ENCODE measurements at regions not wholly inside any gene's neighbourhood (a gene's known extent, or its start where the extent isn't known, plus 50 kb on each side); places are given as distances from the start of the nearest gene placed in this dataset.
"Not testable (repeated sequence)": the region's sequence is repeated elsewhere in the genome, so short reads cannot be mapped to it uniquely, and the experiment has no call there.

GRCh38 chr2:95686056-95686825 lies 94.4 kb downstream of the TRIM43 start:
- not testable (repeated sequence) for DNase-seq

GRCh38 chr2:95687852-95688251 lies 96.1 kb downstream of the TRIM43 start:
- DNase-seq, result not testable (repeated sequence)

GRCh38 chr2:95691210-95691609 lies 99.4 kb downstream of the TRIM43 start:
- DNase-seq, result not testable (repeated sequence)

- DNase-seq, result not testable (repeated sequence)
Observed at GRCh38 chr2:95693071-95693846, 101.5 kb downstream of the TRIM43 start.

- DNase-seq, result no peak
Observed at GRCh38 chr2:95695613-95696012, 103.8 kb downstream of the TRIM43 start.

- DNase-seq, result no peak
Observed at GRCh38 chr2:95698146-95698545, 106.3 kb downstream of the TRIM43 start.

GRCh38 chr2:95699201-95700184 lies 107.7 kb downstream of the TRIM43 start:
- DNase-seq, result not testable (repeated sequence)

GRCh38 chr2:95700519-95700918 lies 108.7 kb downstream of the TRIM43 start:
- DNase-seq, result no peak

- DNase-seq, result no peak
Observed at GRCh38 chr2:95702471-95702870, 110.7 kb downstream of the TRIM43 start.

GRCh38 chr2:95707161-95707560 lies 115.4 kb downstream of the TRIM43 start:
- DNase-seq, result not testable (repeated sequence)

- no peak for DNase-seq
Observed at GRCh38 chr2:95707837-95708236, 116.0 kb downstream of the TRIM43 start.

- no peak for DNase-seq
Observed at GRCh38 chr2:95709831-95710230, 118.0 kb downstream of the TRIM43 start.

GRCh38 chr2:95713470-95714177 lies 121.8 kb downstream of the TRIM43 start:
- not testable (repeated sequence) for DNase-seq

GRCh38 chr2:95714398-95714797 lies 122.6 kb downstream of the TRIM43 start:
- DNase-seq, result not testable (repeated sequence)

GRCh38 chr2:95719473-95720060 lies 127.8 kb downstream of the TRIM43 start:
- DNase-seq, result no peak

GRCh38 chr2:95721726-95722125 lies 129.9 kb downstream of the TRIM43 start:
- DNase-seq, result no peak

- DNase-seq, result no peak
Observed at GRCh38 chr2:95722131-95722697, 130.4 kb downstream of the TRIM43 start.

GRCh38 chr2:95723627-95724210 lies 131.9 kb downstream of the TRIM43 start:
- not testable (repeated sequence) for DNase-seq

GRCh38 chr2:95725191-95725590 lies 133.4 kb downstream of the TRIM43 start:
- not testable (repeated sequence) for DNase-seq

- not testable (repeated sequence) for DNase-seq
Observed at GRCh38 chr2:95725677-95726076, 133.9 kb downstream of the TRIM43 start.

GRCh38 chr2:95727420-95727819 lies 135.6 kb downstream of the TRIM43 start:
- DNase-seq, result not testable (repeated sequence)

All from NCI-H1930 (cell line).